K562 (cell line): ENCODE measurements at regions not wholly inside any gene's neighbourhood (a gene's known extent, or its start where the extent isn't known, plus 50 kb on each side); places are given as distances from the start of the nearest gene placed in this dataset.

Experiments
- ATAC-seq: fragments of 200-7000 bp; cut with Tn5 transposase; 3 replicates; pipeline ENCODE4 v1.9.1; 2020; ENCODE audit warnings: moderate library complexity
- BruUV-seq: library from RNA; stranded (reverse); fragments of 400-500 nt; replicated peaks from 2 replicates; lab custom pipeline; 2021; lab: Mats Ljungman, UMichigan
- CTCF ChIA-PET: fragments of 300-600 bp; formaldehyde crosslinking; extraction: SDS; loops from one replicate; lab custom pipeline; 2021; ENCODE audit warnings: low intra/inter-chr PET ratio; lab: Yijun Ruan, JAX
- POLR2A ChIA-PET: fragments of 300-600, 350-650 bp; sonication (Branson Sonifier 250); formaldehyde crosslinking; extraction: SDS; loops from one replicate; lab custom pipeline; 2021; ENCODE audit warnings: antibody characterized with exemption, inconsistent platforms; lab: Yijun Ruan, JAX
- DNase-seq, 4 experiments: peaks; one replicate each; pipeline versions ENCODE4 v3.0.0 to v3.0.0-alpha.2; 2011 to 2018; ENCODE audit warnings: low spot score in 3 of 4, mixed read lengths in 3 of 4; ENCODE audit errors: extremely low read depth in 1 of 4
- FAIRE-seq: peaks from 2 replicates; lab custom pipeline; 2011; peaks lifted over from hg19 to GRCh38; lab: Jason Lieb, UNC
- H2AFZ ChIP-seq: 2 replicates; pipeline ENCODE4 v1.6.0; 2011; ENCODE audit warnings: low read depth, low read length, control low read depth, inconsistent platforms
- H3K27ac ChIP-seq: fragments of 200-600 bp; 3 replicates; pipeline ENCODE4 v1.8.0; 2011; ENCODE audit warnings: low read depth, mild to moderate bottlenecking, control low read depth, inconsistent platforms, low read length, moderate library complexity, mixed read lengths; ENCODE audit errors: extremely low read depth
- H3K27me3 ChIP-seq, 2 experiments: fragments of 300-600 bp in 1 of 2; 2 replicates in 1 of 2; 3 replicates in 1 of 2; pipeline versions ENCODE4 v1.6.0 to v1.8.0; 2011; ENCODE audit warnings: inconsistent platforms in 2 of 2, low read length in 2 of 2, mild to moderate bottlenecking in 1 of 2, mixed read lengths in 1 of 2, moderate library complexity in 1 of 2; ENCODE audit not compliant: control insufficient read depth in 2 of 2, insufficient read depth in 2 of 2
- H3K36me3 ChIP-seq: fragments of 300-600 bp; 3 replicates; pipeline ENCODE4 v1.8.0; 2011; ENCODE audit warnings: mild to moderate bottlenecking, low read length, inconsistent platforms; ENCODE audit not compliant: control insufficient read depth, insufficient read depth
- H3K4me1 ChIP-seq, 2 experiments: fragments of 200-600 bp in 1 of 2; replicated peaks in 1 of 2; 2 replicates in 1 of 2; 3 replicates in 1 of 2; pipeline versions ENCODE4 v1.5.1 to v1.8.0; 2011; ENCODE audit warnings: inconsistent platforms in 2 of 2, low read length in 2 of 2, mild to moderate bottlenecking in 1 of 2, mixed read lengths in 1 of 2, moderate library complexity in 1 of 2; ENCODE audit not compliant: control insufficient read depth in 2 of 2, insufficient read depth in 2 of 2
- H3K4me2 ChIP-seq: 2 replicates; pipeline ENCODE4 v1.6.1; 2011; ENCODE audit warnings: low read length, control low read depth, inconsistent platforms, mixed read lengths; ENCODE audit not compliant: insufficient read depth
- H3K4me3 ChIP-seq: fragments of 200-600 bp; sonication (generic), shearing (Covaris generic); 2 replicates; pipeline ENCODE4 v1.5.1; 2016; ENCODE audit warnings: control low read depth, inconsistent platforms
- H3K79me2 ChIP-seq: fragments of 200-600 bp; 3 replicates; pipeline ENCODE4 v1.8.0; 2011; ENCODE audit warnings: low read length, inconsistent platforms; ENCODE audit not compliant: control insufficient read depth, insufficient read depth
- H3K9ac ChIP-seq, 2 experiments: 2 replicates each; pipeline versions ENCODE4 v1.6.0 to v1.6.1; 2011; ENCODE audit warnings: low read depth in 2 of 2, low read length in 2 of 2, control low read depth in 1 of 2, inconsistent platforms in 1 of 2, mild to moderate bottlenecking in 1 of 2, mixed read lengths in 1 of 2; ENCODE audit not compliant: insufficient read depth in 1 of 2
- H3K9me1 ChIP-seq: one replicate; pipeline ENCODE4 v1.6.0; 2011; ENCODE audit warnings: inconsistent platforms, mild to moderate bottlenecking, low read length, moderate library complexity; ENCODE audit not compliant: control insufficient read depth, insufficient read depth
- H3K9me3 ChIP-seq: replicated peaks from 2 replicates; pipeline ENCODE4 v1.5.1; 2011; ENCODE audit warnings: low read depth, low read length, inconsistent platforms; ENCODE audit not compliant: control insufficient read depth, insufficient read depth
- H4K20me1 ChIP-seq: replicated peaks from 2 replicates; pipeline ENCODE4 v1.6.1; 2011; ENCODE audit warnings: low read length, inconsistent platforms, mixed read lengths; ENCODE audit not compliant: control insufficient read depth, insufficient read depth
- ARHGAP35 ChIP-seq: fragments of 450-650 bp; IDR thresholded peaks from 2 replicates; pipeline ENCODE4 v1.6.1; 2018; ENCODE audit not compliant: partially characterized antibody
- C11orf30 ChIP-seq: fragments of 450-650 bp; IDR thresholded peaks from 2 replicates; pipeline ENCODE4 v1.6.1; 2016; ENCODE audit warnings: low read depth, mild to moderate bottlenecking
- CBFA2T2 ChIP-seq: fragments of 450-650 bp; conservative IDR thresholded peaks from 2 replicates; pipeline ENCODE4 v1.6.1; 2017; ENCODE audit warnings: mild to moderate bottlenecking
- FOXM1 ChIP-seq, 2 experiments: fragments of 450-650 bp in 1 of 2; sonication (generic) in 1 of 2; formaldehyde crosslinking in 1 of 2; IDR thresholded peaks; 2 replicates each; pipeline versions ENCODE4 v1.6.1 to v1.9.0; 2017 to 2022; ENCODE audit warnings: low read depth in 2 of 2, mild to moderate bottlenecking in 2 of 2, missing genetic modification reagents in 1 of 2, moderate library complexity in 1 of 2
- MTA3 ChIP-seq: fragments of 450-650 bp; formaldehyde crosslinking; IDR thresholded peaks from 2 replicates; pipeline ENCODE4 v1.6.1; 2017; ENCODE audit warnings: mild to moderate bottlenecking, borderline replicate concordance
- NR1H2 ChIP-seq: sonication (generic); formaldehyde crosslinking; IDR thresholded peaks from 2 replicates; pipeline ENCODE4 v1.4.0; 2020; ENCODE audit warnings: mild to moderate bottlenecking, missing genetic modification reagents
- RBM15 ChIP-seq: fragments of 200-400 bp; formaldehyde crosslinking; IDR thresholded peaks from 2 replicates; pipeline ENCODE4 v1.6.1; 2018; ENCODE audit warnings: mild to moderate bottlenecking, low read length, moderate library complexity; ENCODE audit not compliant: insufficient read depth
- SREBF2 ChIP-seq: sonication (generic); formaldehyde crosslinking; IDR thresholded peaks from 2 replicates; pipeline ENCODE4 v1.4.0; 2020; ENCODE audit warnings: mild to moderate bottlenecking, missing genetic modification reagents
- ZBTB43 ChIP-seq: sonication (generic); formaldehyde crosslinking; IDR thresholded peaks from 2 replicates; pipeline ENCODE4 v1.8.0; 2023; ENCODE audit warnings: mild to moderate bottlenecking, missing genetic modification reagents
- ZNF134 ChIP-seq: fragments of 250-450 bp; sonication (Bioruptor Pico); conservative IDR thresholded peaks from 2 replicates; pipeline ENCODE4 v1.4.0; 2020
- ZNF449 ChIP-seq: fragments of 250-450 bp; sonication (Bioruptor Pico); IDR thresholded peaks from 2 replicates; pipeline ENCODE4 v1.8.0; 2022; ENCODE audit warnings: moderate library complexity, mild to moderate bottlenecking, inconsistent platforms
- WGBS: fragments of 100-300 bp; shearing (Covaris generic); methylation state at CpG from one replicate; pipeline ENCODE4 v1.1.6; 2016; ENCODE audit warnings: low coverage, mixed read lengths; ENCODE audit not compliant: insufficient coverage; ENCODE audit errors: missing lambda C conversion rate; 5-methylcytosine and 5-hydroxymethylcytosine counted together
- in situ Hi-C: fragments of 300-500 bp; cut with MboI; formaldehyde crosslinking; loops from 4 replicates; pipeline ENCODE4 v1.15.0; 2018; ENCODE audit warnings: inconsistent platforms, mixed read lengths
- intact Hi-C: fragments of 100-400 bp; cut with micrococcal nuclease; formaldehyde crosslinking; loops from 2 replicates; pipeline ENCODE4 v1.14.2; 2022

- H3K4me3 ChIP-seq, result no peak overlapping the region
- ChIA-PET CTCF (no interaction called here), POLR2A (interaction anchor here (0.8 to 0.9 kb wide), 2 partner anchors 16 to 17 kb away, joined by 3 read pairs; no protein-coding TSS in a partner anchor)
- H3K9me1 ChIP-seq, result no peaks in the 10 kb centered on the region
- ATAC-seq (no peak), FAIRE-seq (no peak), DNase-seq (no peak)
- intact Hi-C loops (no loop called here), in situ Hi-C loops (no loop called here)
- no peaks in the 10 kb centered on the region; a peak in 1 of 5 replicates for H3K4me1 ChIP-seq
- H4K20me1 ChIP-seq, result no peaks in the 10 kb centered on the region
- H3K27me3 ChIP-seq, result peaks cover 0 to 6% of the 10 kb centered on the region in 2 experiments; a peak in 2 of 5 replicates
- no peak overlapping the region for H2AFZ ChIP-seq
- no peaks in the 10 kb centered on the region for H3K36me3 ChIP-seq
- no peak overlapping the region for H3K27ac ChIP-seq
- H3K9ac ChIP-seq, result no peak overlapping the region
- peak; percentile 98 for TF ChIP-seq ZNF134 (CRISPR knock-in tag)
- peak; percentile 39; the same call in 1 of the 2 replicates for TF ChIP-seq FOXM1 (IDR thresholded peaks at IDR 0.05; ENCODE audit: low read depth)
- TF ChIP-seq FOXM1 (CRISPR knock-in tag; IDR thresholded peaks at IDR 0.05; ENCODE audit: low read depth), result no peak
- no peak for TF ChIP-seq SREBF2
- H3K4me2 ChIP-seq, result no peak overlapping the region
- no peaks in the 10 kb centered on the region for H3K9me3 ChIP-seq
- H3K79me2 ChIP-seq, result no peaks in the 10 kb centered on the region
- 17% methylated on average over 1 of the region's 1 CpG for WGBS
- BruUV-seq, result no TSS peak
Measured at GRCh38 chrX:40377684-40378083, 203.1 kb upstream of the ATP6AP2 start.

GRCh38 chrX:40374486-40374885, 206.3 kb upstream of the ATP6AP2 start:
- intact Hi-C loops, result no loop called here
- Histone ChIP-seq H3K9ac (no peak overlapping the region), H3K27me3 (no peaks in the 10 kb centered on the region; a peak in 1 of 5 replicates), H3K4me3 (no peak overlapping the region), H2AFZ (no peak overlapping the region), H3K27ac (no peak overlapping the region), H3K4me2 (no peak overlapping the region), H3K36me3 (no peaks in the 10 kb centered on the region), H3K9me1 (no peaks in the 10 kb centered on the region), H3K9me3 (no peaks in the 10 kb centered on the region), H3K4me1 (no peaks in the 10 kb centered on the region), H3K79me2 (no peaks in the 10 kb centered on the region), H4K20me1 (no peaks in the 10 kb centered on the region)
- 5% methylated on average over 2 of the region's 2 CpGs for WGBS
- CTCF ChIA-PET, result no interaction called here
- TF ChIP-seq ARHGAP35 (no peak), CBFA2T2 (no peak), RBM15 (no peak), MTA3 (no peak), C11orf30 (no peak), NR1H2 (CRISPR knock-in tag) (no peak), ZBTB43 (CRISPR knock-in tag) (no peak), ZNF449 (CRISPR knock-in tag) (no peak)
- no peak for ATAC-seq
- in situ Hi-C loops, result no loop called here
- DNase-seq, result no peak
- FAIRE-seq, result no peak
- no TSS peak for BruUV-seq
- POLR2A ChIA-PET, result no interaction called here
